K562 (cell line): ENCODE measurements at regions not wholly inside any gene's neighbourhood (a gene's known extent, or its start where the extent isn't known, plus 50 kb on each side); places are given as distances from the start of the nearest gene placed in this dataset.

Source experiments
- ATAC-seq: fragments of 200-7000 bp; cut with Tn5 transposase; 3 replicates; pipeline ENCODE4 v1.9.1; 2020; ENCODE audit warnings: moderate library complexity
- BruUV-seq: library from RNA; stranded (reverse); fragments of 400-500 nt; replicated peaks from 2 replicates; lab custom pipeline; 2021; lab: Mats Ljungman, UMichigan
- CTCF ChIA-PET: fragments of 300-600 bp; formaldehyde crosslinking; extraction: SDS; loops from one replicate; lab custom pipeline; 2021; ENCODE audit warnings: low intra/inter-chr PET ratio; lab: Yijun Ruan, JAX
- POLR2A ChIA-PET: fragments of 300-600, 350-650 bp; sonication (Branson Sonifier 250); formaldehyde crosslinking; extraction: SDS; loops from one replicate; lab custom pipeline; 2021; ENCODE audit warnings: antibody characterized with exemption, inconsistent platforms; lab: Yijun Ruan, JAX
- DNase-seq, 4 experiments: peaks; one replicate each; pipeline versions ENCODE4 v3.0.0 to v3.0.0-alpha.2; 2011 to 2018; ENCODE audit warnings: low spot score in 3 of 4, mixed read lengths in 3 of 4; ENCODE audit errors: extremely low read depth in 1 of 4
- FAIRE-seq: peaks from 2 replicates; lab custom pipeline; 2011; peaks lifted over from hg19 to GRCh38; lab: Jason Lieb, UNC
- H2AFZ ChIP-seq: 2 replicates; pipeline ENCODE4 v1.6.0; 2011; ENCODE audit warnings: low read depth, low read length, control low read depth, inconsistent platforms
- H3K27ac ChIP-seq: fragments of 200-600 bp; 3 replicates; pipeline ENCODE4 v1.8.0; 2011; ENCODE audit warnings: low read depth, mild to moderate bottlenecking, control low read depth, inconsistent platforms, low read length, moderate library complexity, mixed read lengths; ENCODE audit errors: extremely low read depth
- H3K27me3 ChIP-seq, 2 experiments: fragments of 300-600 bp in 1 of 2; 2 replicates in 1 of 2; 3 replicates in 1 of 2; pipeline versions ENCODE4 v1.6.0 to v1.8.0; 2011; ENCODE audit warnings: inconsistent platforms in 2 of 2, low read length in 2 of 2, mild to moderate bottlenecking in 1 of 2, mixed read lengths in 1 of 2, moderate library complexity in 1 of 2; ENCODE audit not compliant: control insufficient read depth in 2 of 2, insufficient read depth in 2 of 2
- H3K36me3 ChIP-seq: fragments of 300-600 bp; 3 replicates; pipeline ENCODE4 v1.8.0; 2011; ENCODE audit warnings: mild to moderate bottlenecking, low read length, inconsistent platforms; ENCODE audit not compliant: control insufficient read depth, insufficient read depth
- H3K4me1 ChIP-seq, 2 experiments: fragments of 200-600 bp in 1 of 2; replicated peaks in 1 of 2; 2 replicates in 1 of 2; 3 replicates in 1 of 2; pipeline versions ENCODE4 v1.5.1 to v1.8.0; 2011; ENCODE audit warnings: inconsistent platforms in 2 of 2, low read length in 2 of 2, mild to moderate bottlenecking in 1 of 2, mixed read lengths in 1 of 2, moderate library complexity in 1 of 2; ENCODE audit not compliant: control insufficient read depth in 2 of 2, insufficient read depth in 2 of 2
- H3K4me2 ChIP-seq: 2 replicates; pipeline ENCODE4 v1.6.1; 2011; ENCODE audit warnings: low read length, control low read depth, inconsistent platforms, mixed read lengths; ENCODE audit not compliant: insufficient read depth
- H3K4me3 ChIP-seq: fragments of 200-600 bp; sonication (generic), shearing (Covaris generic); 2 replicates; pipeline ENCODE4 v1.5.1; 2016; ENCODE audit warnings: control low read depth, inconsistent platforms
- H3K79me2 ChIP-seq: fragments of 200-600 bp; 3 replicates; pipeline ENCODE4 v1.8.0; 2011; ENCODE audit warnings: low read length, inconsistent platforms; ENCODE audit not compliant: control insufficient read depth, insufficient read depth
- H3K9ac ChIP-seq, 2 experiments: 2 replicates each; pipeline versions ENCODE4 v1.6.0 to v1.6.1; 2011; ENCODE audit warnings: low read depth in 2 of 2, low read length in 2 of 2, control low read depth in 1 of 2, inconsistent platforms in 1 of 2, mild to moderate bottlenecking in 1 of 2, mixed read lengths in 1 of 2; ENCODE audit not compliant: insufficient read depth in 1 of 2
- H3K9me1 ChIP-seq: one replicate; pipeline ENCODE4 v1.6.0; 2011; ENCODE audit warnings: inconsistent platforms, mild to moderate bottlenecking, low read length, moderate library complexity; ENCODE audit not compliant: control insufficient read depth, insufficient read depth
- H3K9me3 ChIP-seq: replicated peaks from 2 replicates; pipeline ENCODE4 v1.5.1; 2011; ENCODE audit warnings: low read depth, low read length, inconsistent platforms; ENCODE audit not compliant: control insufficient read depth, insufficient read depth
- H4K20me1 ChIP-seq: replicated peaks from 2 replicates; pipeline ENCODE4 v1.6.1; 2011; ENCODE audit warnings: low read length, inconsistent platforms, mixed read lengths; ENCODE audit not compliant: control insufficient read depth, insufficient read depth
- ATF2 ChIP-seq: sonication (generic); formaldehyde crosslinking; IDR thresholded peaks from 2 replicates; pipeline ENCODE4 v1.8.1; 2022; ENCODE audit warnings: missing genetic modification reagents
- CBX3 ChIP-seq, 2 experiments: IDR thresholded peaks; 1 replicate in 1 of 2; 2 replicates in 1 of 2; pipeline ENCODE4 v1.6.1; 2012; ENCODE audit warnings: inconsistent platforms in 2 of 2, low read length in 2 of 2, borderline replicate concordance in 1 of 2, control low read depth in 1 of 2
- COPS2 ChIP-seq: fragments of 450-650 bp; conservative IDR thresholded peaks from 2 replicates; pipeline ENCODE4 v1.6.1; 2016; ENCODE audit warnings: mild to moderate bottlenecking, moderate library complexity
- DACH1 ChIP-seq: fragments of 450-650 bp; IDR thresholded peaks from 2 replicates; pipeline ENCODE4 v1.6.1; 2018; ENCODE audit not compliant: partially characterized antibody
- TARDBP ChIP-seq: fragments of 450-650 bp; IDR thresholded peaks from 2 replicates; pipeline ENCODE4 v1.6.1; 2016
- TCFL5 ChIP-seq: fragments of 250-450 bp; sonication (Bioruptor Pico); conservative IDR thresholded peaks from 2 replicates; pipeline ENCODE4 v1.6.1; 2021; ENCODE audit warnings: mild to moderate bottlenecking, moderate library complexity, matching md5 sums
- THRB ChIP-seq: fragments of 450-650 bp; formaldehyde crosslinking; conservative IDR thresholded peaks from 2 replicates; pipeline ENCODE4 v1.4.0; 2022; ENCODE audit warnings: mild to moderate bottlenecking, missing genetic modification characterization
- WHSC1 ChIP-seq: IDR thresholded peaks from one replicate; pipeline ENCODE4 v1.6.1; 2012; ENCODE audit warnings: low read length, control low read depth, inconsistent platforms
- ZBTB7A ChIP-seq: IDR thresholded peaks from 2 replicates; pipeline ENCODE4 v1.6.1; 2011; ENCODE audit warnings: low read depth, mild to moderate bottlenecking, low read length, moderate library complexity, borderline replicate concordance; ENCODE audit not compliant: control insufficient read depth
- ZEB2 ChIP-seq: fragments of 450-650 bp; IDR thresholded peaks from 2 replicates; pipeline ENCODE4 v1.6.1; 2016
- ZNF174 ChIP-seq: fragments of 250-450 bp; sonication (Bioruptor Pico); IDR thresholded peaks from 2 replicates; pipeline ENCODE4 v1.4.0; 2020; ENCODE audit warnings: mild to moderate bottlenecking
- ZNF586 ChIP-seq: fragments of 450-650 bp; formaldehyde crosslinking; conservative IDR thresholded peaks from 2 replicates; pipeline ENCODE4 v1.4.0; 2020; ENCODE audit warnings: mild to moderate bottlenecking, moderate library complexity
- WGBS: fragments of 100-300 bp; shearing (Covaris generic); methylation state at CpG from one replicate; pipeline ENCODE4 v1.1.6; 2016; ENCODE audit warnings: low coverage, mixed read lengths; ENCODE audit not compliant: insufficient coverage; ENCODE audit errors: missing lambda C conversion rate; 5-methylcytosine and 5-hydroxymethylcytosine counted together
- in situ Hi-C: fragments of 300-500 bp; cut with MboI; formaldehyde crosslinking; loops from 4 replicates; pipeline ENCODE4 v1.15.0; 2018; ENCODE audit warnings: inconsistent platforms, mixed read lengths
- intact Hi-C: fragments of 100-400 bp; cut with micrococcal nuclease; formaldehyde crosslinking; loops from 2 replicates; pipeline ENCODE4 v1.14.2; 2022
- TF ChIP-seq, protein P1 (sequence below): fragments of 250-450 bp; sonication (Bioruptor Pico); IDR thresholded peaks from 2 replicates; pipeline ENCODE4 v1.4.0; 2020; ENCODE audit warnings: mild to moderate bottlenecking, moderate library complexity, borderline replicate concordance
- TF ChIP-seq, protein P2 (sequence below): fragments of 250-450 bp; sonication (Bioruptor Pico); IDR thresholded peaks from 2 replicates; pipeline ENCODE4 v1.9.0; 2021; ENCODE audit warnings: mild to moderate bottlenecking

- H3K27ac ChIP-seq = no peak overlapping the region
- WGBS = 0% methylated on average over 3 of the region's 3 CpGs
- H4K20me1 ChIP-seq = no peaks in the 10 kb centered on the region
- no peak for ATAC-seq
- H3K4me2 ChIP-seq = no peak overlapping the region
- H2AFZ ChIP-seq = no peak overlapping the region
- no peaks in the 10 kb centered on the region for H3K79me2 ChIP-seq
- no peaks in the 10 kb centered on the region for H3K36me3 ChIP-seq
- ChIA-PET POLR2A (no interaction called here), CTCF (no interaction called here)
- H3K9me3 ChIP-seq = no peaks in the 10 kb centered on the region
- no TSS peak for BruUV-seq
- no peaks in the 10 kb centered on the region for H3K9me1 ChIP-seq
- no peaks in the 10 kb centered on the region for H3K27me3 ChIP-seq
- H3K9ac ChIP-seq = no peak overlapping the region
- in situ Hi-C loops = no loop called here
- TF ChIP-seq, protein P1, sequence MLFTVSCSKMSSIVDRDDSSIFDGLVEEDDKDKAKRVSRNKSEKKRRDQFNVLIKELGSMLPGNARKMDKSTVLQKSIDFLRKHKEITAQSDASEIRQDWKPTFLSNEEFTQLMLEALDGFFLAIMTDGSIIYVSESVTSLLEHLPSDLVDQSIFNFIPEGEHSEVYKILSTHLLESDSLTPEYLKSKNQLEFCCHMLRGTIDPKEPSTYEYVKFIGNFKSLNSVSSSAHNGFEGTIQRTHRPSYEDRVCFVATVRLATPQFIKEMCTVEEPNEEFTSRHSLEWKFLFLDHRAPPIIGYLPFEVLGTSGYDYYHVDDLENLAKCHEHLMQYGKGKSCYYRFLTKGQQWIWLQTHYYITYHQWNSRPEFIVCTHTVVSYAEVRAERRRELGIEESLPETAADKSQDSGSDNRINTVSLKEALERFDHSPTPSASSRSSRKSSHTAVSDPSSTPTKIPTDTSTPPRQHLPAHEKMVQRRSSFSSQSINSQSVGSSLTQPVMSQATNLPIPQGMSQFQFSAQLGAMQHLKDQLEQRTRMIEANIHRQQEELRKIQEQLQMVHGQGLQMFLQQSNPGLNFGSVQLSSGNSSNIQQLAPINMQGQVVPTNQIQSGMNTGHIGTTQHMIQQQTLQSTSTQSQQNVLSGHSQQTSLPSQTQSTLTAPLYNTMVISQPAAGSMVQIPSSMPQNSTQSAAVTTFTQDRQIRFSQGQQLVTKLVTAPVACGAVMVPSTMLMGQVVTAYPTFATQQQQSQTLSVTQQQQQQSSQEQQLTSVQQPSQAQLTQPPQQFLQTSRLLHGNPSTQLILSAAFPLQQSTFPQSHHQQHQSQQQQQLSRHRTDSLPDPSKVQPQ = no peak
- TF ChIP-seq ATF2 (CRISPR knock-in tag) = no peak
- no peak for TF ChIP-seq DACH1
- TF ChIP-seq ZNF586 (CRISPR knock-in tag) = no peak
- no peak for TF ChIP-seq WHSC1
- no peak for TF ChIP-seq ZBTB7A
- TF ChIP-seq CBX3 (IDR thresholded peaks at IDR 0.05; ENCODE audit: borderline replicate concordance in 1 of 2, low read length in 2 of 2) = no peak
- no peak for TF ChIP-seq TCFL5 (CRISPR knock-in tag)
- TF ChIP-seq ZNF174 (CRISPR knock-in tag) = no peak
- TF ChIP-seq, protein P2, sequence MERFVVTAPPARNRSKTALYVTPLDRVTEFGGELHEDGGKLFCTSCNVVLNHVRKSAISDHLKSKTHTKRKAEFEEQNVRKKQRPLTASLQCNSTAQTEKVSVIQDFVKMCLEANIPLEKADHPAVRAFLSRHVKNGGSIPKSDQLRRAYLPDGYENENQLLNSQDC = no peak
- TF ChIP-seq TARDBP = no peak
- TF ChIP-seq ZEB2 = no peak
- no peak for TF ChIP-seq COPS2
- TF ChIP-seq THRB (CRISPR knock-in tag) = no peak
- TF ChIP-seq, all 486 proteins: peak for 0
- Histone ChIP-seq H3K4me1 (no peaks in the 10 kb centered on the region), H3K4me3 (no peak overlapping the region)
- intact Hi-C loops = no loop called here
- no peak for FAIRE-seq
- DNase-seq = no peak
These were observed 566.0 kb downstream of the TMX3 start for GRCh38 chr18:68148863-68149262.
